Fibroblast of lung (primary cell): ENCODE measurements at regions not wholly inside any gene's neighbourhood (a gene's known extent, or its start where the extent isn't known, plus 50 kb on each side); places are given as distances from the start of the nearest gene placed in this dataset.

Experiments used
- DNase-seq, 2 donors: peaks; one replicate each; pipeline versions ENCODE4 v3.0.0 to v3.0.0-alpha.2; 2010; ENCODE audit warnings: low read depth in 2 of 2
- H2AFZ ChIP-seq: 2 replicates; pipeline ENCODE4 v1.5.1; 2012; ENCODE audit warnings: low read length, control low read depth, inconsistent platforms
- H3K27ac ChIP-seq: 2 replicates; pipeline ENCODE4 v1.5.1; 2011; ENCODE audit warnings: low read length, control low read depth; ENCODE audit not compliant: insufficient read depth
- H3K27me3 ChIP-seq: 2 replicates; pipeline ENCODE4 v1.5.1; 2011; ENCODE audit warnings: mild to moderate bottlenecking, low read length; ENCODE audit not compliant: control insufficient read depth, insufficient read depth
- H3K36me3 ChIP-seq: 2 replicates; pipeline ENCODE4 v1.5.1; 2011; ENCODE audit warnings: low read length; ENCODE audit not compliant: control insufficient read depth, insufficient read depth
- H3K4me1 ChIP-seq: 2 replicates; pipeline ENCODE4 v1.5.1; 2011; ENCODE audit warnings: low read length; ENCODE audit not compliant: control insufficient read depth, insufficient read depth; ENCODE audit errors: extremely low read depth
- H3K4me2 ChIP-seq: 2 replicates; pipeline ENCODE4 v1.5.1; 2011; ENCODE audit warnings: low read length, control low read depth; ENCODE audit not compliant: insufficient read depth; ENCODE audit errors: extremely low read depth
- H3K4me3 ChIP-seq, 4 experiments: fragments of 200-600 bp in 1 of 4; sonication (generic) in 1 of 4; replicated peaks in 1 of 4; 2 replicates each; pipeline ENCODE4 v1.5.1; 2011 to 2016; ENCODE audit warnings: low read length in 4 of 4, low read depth in 3 of 4, mild to moderate bottlenecking in 3 of 4, control low read depth in 2 of 4, inconsistent platforms in 1 of 4, mixed read lengths in 1 of 4; ENCODE audit not compliant: insufficient read depth in 1 of 4; ENCODE audit errors: control extremely low read depth in 1 of 4
- H3K79me2 ChIP-seq: 2 replicates; pipeline ENCODE4 v1.5.1; 2012; ENCODE audit warnings: mild to moderate bottlenecking, low read length, inconsistent platforms; ENCODE audit not compliant: control insufficient read depth, insufficient read depth
- H3K9ac ChIP-seq: 2 replicates; pipeline ENCODE4 v1.5.1; 2011; ENCODE audit warnings: mild to moderate bottlenecking, low read length, control low read depth; ENCODE audit not compliant: insufficient read depth
- H3K9me3 ChIP-seq: 2 replicates; pipeline ENCODE4 v1.5.1; 2012; ENCODE audit warnings: low read depth, low read length; ENCODE audit not compliant: control insufficient read depth, insufficient read depth
- H4K20me1 ChIP-seq: 2 replicates; pipeline ENCODE4 v1.5.1; 2011; ENCODE audit warnings: low read length; ENCODE audit not compliant: control insufficient read depth, insufficient read depth; ENCODE audit errors: extremely low read depth
- CTCF ChIP-seq, 2 donors: IDR thresholded peaks in 1 of 2; conservative IDR thresholded peaks in 1 of 2; 1 replicate in 1 of 2; 2 replicates in 1 of 2; pipeline ENCODE4 v1.5.1; 2011 to 2012; ENCODE audit warnings: low read length in 2 of 2, control low read depth in 1 of 2, inconsistent platforms in 1 of 2, low read depth in 1 of 2, mild to moderate bottlenecking in 1 of 2
- EZH2 ChIP-seq: IDR thresholded peaks from 2 replicates; pipeline ENCODE4 v1.5.1; 2012; ENCODE audit warnings: low read length, control low read depth, mild to moderate bottlenecking; ENCODE audit errors: missing control alignments

DNA sequence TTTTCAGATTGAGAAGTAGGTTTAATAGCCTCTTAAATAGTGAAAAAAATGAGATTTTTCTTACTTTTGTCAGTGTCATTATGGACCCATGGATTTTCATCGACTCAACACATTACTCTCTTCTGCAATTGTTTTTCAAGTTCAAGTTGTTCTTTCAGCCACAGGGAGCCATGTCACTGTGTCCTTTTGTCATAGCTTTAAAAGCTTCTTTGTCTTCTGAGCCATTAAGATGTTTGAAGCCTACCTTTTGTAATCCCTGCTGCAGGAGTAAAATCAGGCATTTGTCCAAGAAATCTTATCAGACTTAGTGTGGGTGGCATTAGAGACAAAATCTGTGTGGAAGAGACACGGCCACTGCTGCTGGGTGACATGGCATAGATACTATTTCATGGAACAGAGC, 92.8 kb upstream of the ZP4 start:
- DNase-seq: no peak
- no peak overlapping the region for H2AFZ ChIP-seq
- H3K9ac ChIP-seq: no peak overlapping the region
- H3K27ac ChIP-seq: no peak overlapping the region
- no peaks in the 10 kb centered on the region for H3K27me3 ChIP-seq
- H3K4me2 ChIP-seq: no peak overlapping the region
- H3K9me3 ChIP-seq: no peaks in the 10 kb centered on the region
- no peaks in the 10 kb centered on the region for H4K20me1 ChIP-seq
- H3K79me2 ChIP-seq: no peaks in the 10 kb centered on the region
- no peaks in the 10 kb centered on the region for H3K36me3 ChIP-seq
- no peaks in the 10 kb centered on the region for H3K4me1 ChIP-seq
- TF ChIP-seq EZH2 (no peak), CTCF (conservative IDR thresholded peaks at IDR 0.05 in 1 of 2, IDR thresholded peaks at IDR 0.05 in 1 of 2; ENCODE audit: low read depth in 1 of 2, low read length in 2 of 2) (no peak)
- H3K4me3 ChIP-seq: no peak overlapping the region

DNA sequence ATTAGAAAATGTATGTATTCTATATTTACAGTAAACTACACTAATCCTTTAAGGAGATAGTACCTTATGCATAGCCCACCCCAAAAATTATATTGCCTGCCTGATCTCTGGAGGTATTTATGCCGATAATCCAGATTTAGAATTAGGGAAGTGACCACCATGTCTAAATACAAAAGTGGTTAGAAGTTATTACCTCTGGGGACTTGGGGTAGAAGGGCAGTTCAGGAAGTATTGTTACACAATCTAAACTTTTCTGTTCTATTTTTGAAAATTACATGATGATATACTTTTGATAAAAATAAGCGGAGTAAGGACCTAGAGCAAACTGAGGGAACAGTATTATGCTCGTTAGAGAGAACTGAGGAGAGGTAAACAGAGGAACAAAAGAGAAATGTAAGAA, 90.5 kb upstream of the ZP4 start:
- Histone ChIP-seq H3K79me2 (no peaks in the 10 kb centered on the region), H4K20me1 (no peaks in the 10 kb centered on the region)
- TF ChIP-seq CTCF (conservative IDR thresholded peaks at IDR 0.05 in 1 of 2, IDR thresholded peaks at IDR 0.05 in 1 of 2; ENCODE audit: low read depth in 1 of 2, low read length in 2 of 2) (no peak), EZH2 (no peak)

DNA sequence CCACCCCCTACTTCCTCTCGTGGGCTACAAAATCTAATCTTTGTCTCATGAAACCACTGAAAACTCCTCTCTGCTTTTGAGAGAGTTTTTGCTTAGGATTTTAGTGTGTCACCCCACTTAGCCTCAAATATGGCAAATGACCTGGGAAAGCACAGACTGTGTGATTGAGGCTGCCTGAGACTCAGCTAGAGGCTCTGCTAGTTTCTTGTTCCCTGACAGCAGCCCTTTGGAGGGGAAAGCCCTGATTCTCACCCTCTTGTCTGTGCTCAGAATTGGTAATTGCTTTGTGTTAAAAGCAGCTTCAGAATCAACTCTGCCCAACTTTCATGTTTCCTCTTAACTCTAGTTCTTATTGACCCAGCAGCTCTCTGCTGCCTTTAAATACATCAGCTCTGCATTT, 85.6 kb upstream of the ZP4 start:
- TF ChIP-seq CTCF (conservative IDR thresholded peaks at IDR 0.05 in 1 of 2, IDR thresholded peaks at IDR 0.05 in 1 of 2; ENCODE audit: low read depth in 1 of 2, low read length in 2 of 2) (no peak), EZH2 (no peak)
- H3K4me3 ChIP-seq: no peak overlapping the region
- no peak overlapping the region for H3K9ac ChIP-seq
- DNase-seq: no peak
- no peaks in the 10 kb centered on the region for H3K4me1 ChIP-seq
- no peaks in the 10 kb centered on the region for H4K20me1 ChIP-seq
- no peaks in the 10 kb centered on the region for H3K27me3 ChIP-seq
- no peaks in the 10 kb centered on the region for H3K36me3 ChIP-seq
- H3K9me3 ChIP-seq: no peaks in the 10 kb centered on the region
- no peaks in the 10 kb centered on the region for H3K79me2 ChIP-seq
- no peak overlapping the region for H2AFZ ChIP-seq
- H3K27ac ChIP-seq: no peak overlapping the region
- H3K4me2 ChIP-seq: no peak overlapping the region

More for the DNA sequence above, 90.5 kb upstream of the ZP4 start:
- Histone ChIP-seq H3K4me2 (no peak overlapping the region), H3K4me3 (no peak overlapping the region), H3K9me3 (no peaks in the 10 kb centered on the region), H3K9ac (no peak overlapping the region), H3K27ac (no peak overlapping the region), H3K36me3 (no peaks in the 10 kb centered on the region), H2AFZ (no peak overlapping the region), H3K4me1 (no peaks in the 10 kb centered on the region), H3K27me3 (no peaks in the 10 kb centered on the region)
- no peak for DNase-seq
